ENCODE measurements at regions not wholly inside any gene's neighbourhood (a gene's known extent, or its start where the extent isn't known, plus 50 kb on each side); places are given as distances from the start of the nearest gene placed in this dataset.

DNA sequence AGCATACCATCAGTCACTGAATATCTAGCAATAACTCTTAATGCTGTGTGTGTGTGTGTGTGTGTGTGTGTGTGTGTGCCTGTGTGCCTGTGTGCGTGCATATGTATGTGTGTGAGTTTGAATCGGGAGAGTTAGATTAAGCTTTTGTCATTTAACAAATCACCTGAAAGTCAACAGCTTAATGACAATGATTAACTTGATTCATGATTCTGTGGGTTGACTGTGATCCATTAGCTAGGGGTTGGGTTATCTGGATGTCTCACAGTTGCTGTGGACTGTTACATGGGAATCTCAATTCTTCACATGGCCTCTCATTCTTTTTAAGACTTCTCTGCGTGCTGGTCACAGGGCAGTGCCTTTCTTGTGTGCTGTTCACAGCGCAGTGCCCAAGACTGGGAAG, 639.0 kb upstream of the SORCS1 start:
- no peaks in the 10 kb centered on the region for H3K4me1 ChIP-seq (ENCODE audit: control insufficient read depth, insufficient read depth, low read length)
- ChIA-PET POLR2A (ENCODE audit: unreplicated experiment) (no interaction called here), CTCF (no interaction called here)
- H2BK120ac ChIP-seq (ENCODE audit: low read depth, low read length): no peak overlapping the region
- no peaks in the 10 kb centered on the region for H3K79me1 ChIP-seq (ENCODE audit: low read depth in 1 of 2, low read length in 2 of 2)
- in situ Hi-C loops (cut with MboI; ENCODE audit: low sequenced_read_pairs): no loop called here
- DNase-seq: no peak
- no peak overlapping the region for H4K91ac ChIP-seq (ENCODE audit: insufficient read depth, low read depth, low read length)
- H3K18ac ChIP-seq (ENCODE audit: low read depth, low read length): no peak overlapping the region
- H4K20me1 ChIP-seq (ENCODE audit: insufficient read depth, low read length): no peaks in the 10 kb centered on the region
- BruUV-seq (replicated peaks): no TSS peak
- no peaks in the 10 kb centered on the region for H3K36me3 ChIP-seq (ENCODE audit: control insufficient read depth, insufficient read depth, low read length)
- no peak overlapping the region for H3K23ac ChIP-seq (ENCODE audit: low read depth, low read length)
- H4K8ac ChIP-seq (ENCODE audit: low read depth in 2 of 2, low read length in 2 of 2): no peak overlapping the region
- no peak overlapping the region for H3K4me3 ChIP-seq (ENCODE audit: insufficient read depth, low read depth, low read length)
- no peak overlapping the region for H2BK20ac ChIP-seq (ENCODE audit: low read depth, low read length)
- peaks cover 4% of the 10 kb centered on the region; the same call in 1 of the 2 replicates for H3K9me3 ChIP-seq (ENCODE audit: control insufficient read depth, insufficient read depth, low read length)
- no peak overlapping the region for H2AK9ac ChIP-seq (replicated peaks; ENCODE audit: low read depth, low read length, poor library complexity)
- no CpG with 5 or more reads among the region's 4 CpGs for WGBS, 2 experiments (ENCODE audit: extremely low coverage in 2 of 2, insufficient read length in 1 of 2)
- H4K5ac ChIP-seq (ENCODE audit: low read depth, low read length): no peak overlapping the region
- TF ChIP-seq BHLHE40 (IDR thresholded peaks at IDR 0.05; ENCODE audit: low read depth, low read length) (no peak), MAFK (IDR thresholded peaks at IDR 0.05; ENCODE audit: low read depth, low read length) (no peak), CEBPB (IDR thresholded peaks at IDR 0.05; ENCODE audit: low read depth, low read length) (no peak), POLR2A (IDR thresholded peaks at IDR 0.05; ENCODE audit: low read depth, low read length) (no peak), SMC3 (IDR thresholded peaks at IDR 0.05; ENCODE audit: low read depth, low read length) (no peak), MXI1 (IDR thresholded peaks at IDR 0.05; ENCODE audit: borderline replicate concordance, low read depth, low read length) (no peak), RAD21 (IDR thresholded peaks at IDR 0.05; ENCODE audit: low read length) (no peak), CHD1 (IDR thresholded peaks at IDR 0.05; ENCODE audit: low read depth, low read length) (no peak), USF2 (IDR thresholded peaks at IDR 0.05; ENCODE audit: low read depth, low read length) (no peak), RFX5 (IDR thresholded peaks at IDR 0.05; ENCODE audit: low read depth, low read length) (no peak), ELK1 (IDR thresholded peaks at IDR 0.05; ENCODE audit: borderline replicate concordance, low read depth, low read length) (no peak), MAZ (IDR thresholded peaks at IDR 0.05; ENCODE audit: borderline replicate concordance, low read depth, low read length) (no peak), CTCF (conservative IDR thresholded peaks at IDR 0.05; ENCODE audit: low read depth, low read length) (no peak), FOS (IDR thresholded peaks at IDR 0.05; ENCODE audit: low read depth, low read length) (no peak), RCOR1 (IDR thresholded peaks at IDR 0.05; ENCODE audit: insufficient replicate concordance, low read length) (no peak), NFE2L2 (IDR thresholded peaks at IDR 0.05; ENCODE audit: low read depth, low read length) (no peak)
- no peak for ATAC-seq (ENCODE audit: low read depth)
- H3K4ac ChIP-seq (ENCODE audit: low read depth, low read length): no peak overlapping the region
- no peaks in the 10 kb centered on the region for H3K27me3 ChIP-seq (ENCODE audit: control insufficient read depth, insufficient read depth, low read length)
- H3K9ac ChIP-seq (ENCODE audit: low read depth, low read length): no peak overlapping the region
- intact Hi-C loops (cut with micrococcal nuclease): no loop called here
- H2AFZ ChIP-seq (replicated peaks; ENCODE audit: low read length, poor library complexity): no peak overlapping the region
- H3K9me1 ChIP-seq (ENCODE audit: insufficient read depth, low read length): no peaks in the 10 kb centered on the region
- H3K56ac ChIP-seq (ENCODE audit: extremely low read depth, insufficient read depth, low read length): no peak overlapping the region
- no peak overlapping the region for H3K27ac ChIP-seq (ENCODE audit: insufficient read depth, low read length)
- no peak overlapping the region for H2BK15ac ChIP-seq (ENCODE audit: low read depth, low read length)
- no peak overlapping the region for H3K14ac ChIP-seq (replicated peaks; ENCODE audit: low read depth, low read length)
- no peak overlapping the region for H2BK5ac ChIP-seq (ENCODE audit: low read depth, low read length, poor library complexity, severe bottlenecking)
- no peak overlapping the region for H2AK5ac ChIP-seq (ENCODE audit: low read depth, low read length)
- no peak overlapping the region for H3K4me2 ChIP-seq (ENCODE audit: low read depth, low read length)
- dilution Hi-C loops (cut with HindIII; ENCODE audit: low sequenced_read_pairs, unreplicated experiment): no loop called here

All from IMR-90 (cell line).